ENCODE measurements at regions not wholly inside any gene's neighbourhood (a gene's known extent, or its start where the extent isn't known, plus 50 kb on each side); places are given as distances from the start of the nearest gene placed in this dataset.

DNA sequence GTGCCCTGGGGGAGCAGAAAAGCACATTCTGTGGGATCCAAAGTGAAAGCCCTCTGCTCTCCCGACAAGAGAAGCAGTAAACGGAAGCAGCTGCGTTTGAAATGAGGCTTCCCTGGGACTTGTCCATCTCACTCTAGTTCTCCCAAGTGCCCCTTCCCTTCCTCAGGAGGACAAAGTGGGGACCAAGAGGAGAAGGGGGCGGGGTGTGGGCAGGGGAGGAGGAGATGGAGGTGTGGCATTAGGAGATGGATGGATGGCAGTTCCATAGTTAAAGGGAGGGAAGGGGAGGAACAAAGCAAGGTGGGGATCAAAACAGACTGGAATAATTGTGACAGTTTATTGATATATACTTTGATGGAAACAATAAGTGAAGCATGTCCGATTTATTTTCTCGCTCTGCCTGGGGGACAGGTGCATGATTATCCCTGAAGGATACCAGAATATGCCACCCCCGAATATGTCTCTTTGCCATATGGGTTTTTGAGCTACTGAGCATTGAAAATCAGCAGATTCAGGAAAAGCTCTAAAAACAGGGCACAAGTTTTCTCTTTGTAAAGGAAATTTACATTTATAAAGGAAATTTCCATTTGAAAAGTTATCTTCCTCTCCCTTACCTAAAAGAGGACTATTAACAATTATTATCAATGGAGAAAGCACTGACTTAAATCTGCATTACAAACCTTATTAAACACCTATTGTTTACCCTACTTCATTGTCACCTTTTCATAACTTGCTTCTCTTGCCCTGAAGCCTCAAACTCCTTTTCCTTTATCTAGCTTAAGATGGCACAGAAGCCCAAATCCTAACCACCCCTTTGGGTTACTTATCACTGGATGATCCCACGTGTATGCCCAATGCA lies 58.9 kb upstream of the DAZL start:
- no peaks in the 10 kb centered on the region for H3K9me3 ChIP-seq (replicated peaks; ENCODE audit: control insufficient read depth, insufficient read depth, low read depth, low read length)
- no peak for TF ChIP-seq NFIX (CRISPR knock-in tag; IDR thresholded peaks at IDR 0.05; ENCODE audit: low read depth)
- TF ChIP-seq RBM17 (IDR thresholded peaks at IDR 0.05; ENCODE audit: borderline replicate concordance, low read depth, low read length) = no peak
- no peak for TF ChIP-seq CBFA2T3 (IDR thresholded peaks at IDR 0.05)
- TF ChIP-seq NR4A1 (CRISPR knock-in tag; IDR thresholded peaks at IDR 0.05) = no peak
- TF ChIP-seq NR4A1 (tag; IDR thresholded peaks at IDR 0.05) = no peak
- TF ChIP-seq ZNF124 (CRISPR knock-in tag; IDR thresholded peaks at IDR 0.05) = no peak
- TF ChIP-seq GTF2E2 (tag; IDR thresholded peaks at IDR 0.05) = no peak
- no peak for TF ChIP-seq BRD9 (IDR thresholded peaks at IDR 0.05; ENCODE audit: low read depth, partially characterized antibody)
- TF ChIP-seq SETDB1 (IDR thresholded peaks at IDR 0.05; ENCODE audit: low read length) = no peak
- no peak for TF ChIP-seq TBL1XR1 (IDR thresholded peaks at IDR 0.05; ENCODE audit: low read length in 2 of 2)
- TF ChIP-seq PHF21A (IDR thresholded peaks at IDR 0.05; ENCODE audit: borderline replicate concordance, low read depth) = no peak
- no peak for TF ChIP-seq FOXP1 (CRISPR knock-in tag; IDR thresholded peaks at IDR 0.05)
- TF ChIP-seq ZNF76 (CRISPR knock-in tag; IDR thresholded peaks at IDR 0.05; ENCODE audit: borderline replicate concordance) = no peak
- TF ChIP-seq ZNF133 (CRISPR knock-in tag; IDR thresholded peaks at IDR 0.05) = no peak
- TF ChIP-seq, protein P1, sequence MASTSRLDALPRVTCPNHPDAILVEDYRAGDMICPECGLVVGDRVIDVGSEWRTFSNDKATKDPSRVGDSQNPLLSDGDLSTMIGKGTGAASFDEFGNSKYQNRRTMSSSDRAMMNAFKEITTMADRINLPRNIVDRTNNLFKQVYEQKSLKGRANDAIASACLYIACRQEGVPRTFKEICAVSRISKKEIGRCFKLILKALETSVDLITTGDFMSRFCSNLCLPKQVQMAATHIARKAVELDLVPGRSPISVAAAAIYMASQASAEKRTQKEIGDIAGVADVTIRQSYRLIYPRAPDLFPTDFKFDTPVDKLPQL (IDR thresholded peaks at IDR 0.05; ENCODE audit: extremely low read depth, insufficient read length) = no peak
- no peak for TF ChIP-seq U2AF2 (optimal IDR thresholded peaks at IDR 0.05; ENCODE audit: low read depth, low read length)
- TF ChIP-seq ZNF12 (CRISPR knock-in tag; IDR thresholded peaks at IDR 0.05) = no peak
- TF ChIP-seq, protein P2, sequence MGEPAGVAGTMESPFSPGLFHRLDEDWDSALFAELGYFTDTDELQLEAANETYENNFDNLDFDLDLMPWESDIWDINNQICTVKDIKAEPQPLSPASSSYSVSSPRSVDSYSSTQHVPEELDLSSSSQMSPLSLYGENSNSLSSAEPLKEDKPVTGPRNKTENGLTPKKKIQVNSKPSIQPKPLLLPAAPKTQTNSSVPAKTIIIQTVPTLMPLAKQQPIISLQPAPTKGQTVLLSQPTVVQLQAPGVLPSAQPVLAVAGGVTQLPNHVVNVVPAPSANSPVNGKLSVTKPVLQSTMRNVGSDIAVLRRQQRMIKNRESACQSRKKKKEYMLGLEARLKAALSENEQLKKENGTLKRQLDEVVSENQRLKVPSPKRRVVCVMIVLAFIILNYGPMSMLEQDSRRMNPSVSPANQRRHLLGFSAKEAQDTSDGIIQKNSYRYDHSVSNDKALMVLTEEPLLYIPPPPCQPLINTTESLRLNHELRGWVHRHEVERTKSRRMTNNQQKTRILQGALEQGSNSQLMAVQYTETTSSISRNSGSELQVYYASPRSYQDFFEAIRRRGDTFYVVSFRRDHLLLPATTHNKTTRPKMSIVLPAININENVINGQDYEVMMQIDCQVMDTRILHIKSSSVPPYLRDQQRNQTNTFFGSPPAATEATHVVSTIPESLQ (CRISPR knock-in tag; IDR thresholded peaks at IDR 0.05) = no peak
- no peak for TF ChIP-seq GABPA (tag; conservative IDR thresholded peaks at IDR 0.05; ENCODE audit: low read depth)
- no peak for TF ChIP-seq ILF3 (IDR thresholded peaks at IDR 0.05; ENCODE audit: borderline replicate concordance)
- TF ChIP-seq, protein P3, sequence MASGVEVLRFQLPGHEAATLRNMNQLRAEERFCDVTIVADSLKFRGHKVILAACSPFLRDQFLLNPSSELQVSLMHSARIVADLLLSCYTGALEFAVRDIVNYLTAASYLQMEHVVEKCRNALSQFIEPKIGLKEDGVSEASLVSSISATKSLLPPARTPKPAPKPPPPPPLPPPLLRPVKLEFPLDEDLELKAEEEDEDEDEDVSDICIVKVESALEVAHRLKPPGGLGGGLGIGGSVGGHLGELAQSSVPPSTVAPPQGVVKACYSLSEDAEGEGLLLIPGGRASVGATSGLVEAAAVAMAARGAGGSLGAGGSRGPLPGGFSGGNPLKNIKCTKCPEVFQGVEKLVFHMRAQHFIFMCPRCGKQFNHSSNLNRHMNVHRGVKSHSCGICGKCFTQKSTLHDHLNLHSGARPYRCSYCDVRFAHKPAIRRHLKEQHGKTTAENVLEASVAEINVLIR (CRISPR knock-in tag; IDR thresholded peaks at IDR 0.05) = no peak
- in situ Hi-C loops (cut with MboI) (no loop called here), intact Hi-C loops (cut with micrococcal nuclease) (no loop called here)
- H3K79me2 ChIP-seq (ENCODE audit: control insufficient read depth, insufficient read depth, low read length) = no peaks in the 10 kb centered on the region
- H4K20me1 ChIP-seq (replicated peaks; ENCODE audit: control insufficient read depth, insufficient read depth, low read length) = no peaks in the 10 kb centered on the region
- H3K4me1 ChIP-seq (replicated peaks in 1 of 2; ENCODE audit: control insufficient read depth in 2 of 2, insufficient read depth in 2 of 2, low read length in 2 of 2) = no peaks in the 10 kb centered on the region
- ChIA-PET CTCF (ENCODE audit: low intra/inter-chr PET ratio) (no interaction called here), POLR2A (no interaction called here)
- H3K9me1 ChIP-seq (ENCODE audit: control insufficient read depth, insufficient read depth, low read length) = no peaks in the 10 kb centered on the region
- H3K4me3 ChIP-seq = no peak overlapping the region
- no peak overlapping the region for H2AFZ ChIP-seq (ENCODE audit: low read depth, low read length)
- peaks cover 0 to 3% of the 10 kb centered on the region in 2 experiments; a peak in 1 of 5 replicates for H3K27me3 ChIP-seq (ENCODE audit: control insufficient read depth in 2 of 2, insufficient read depth in 2 of 2, low read length in 2 of 2)
- 0% methylated on average over 8 of the region's 8 CpGs for WGBS (ENCODE audit: insufficient coverage, low coverage, missing lambda C conversion rate)
- no peak overlapping the region for H3K9ac ChIP-seq (ENCODE audit: insufficient read depth in 1 of 2, low read depth in 2 of 2, low read length in 2 of 2)
- no peaks in the 10 kb centered on the region for H3K36me3 ChIP-seq (ENCODE audit: control insufficient read depth, insufficient read depth, low read length)
- FAIRE-seq (no peak), DNase-seq (ENCODE audit: extremely low read depth in 1 of 4, low spot score in 3 of 4) (no peak), ATAC-seq (no peak)
- H3K27ac ChIP-seq (ENCODE audit: extremely low read depth, low read depth, low read length) = no peak overlapping the region
- no TSS peak for BruUV-seq (replicated peaks)
- H3K4me2 ChIP-seq (ENCODE audit: insufficient read depth, low read length) = no peak overlapping the region

Measured in K562 (cell line).